GM19452 (cell line): ENCODE measurements at regions not wholly inside any gene's neighbourhood (a gene's known extent, or its start where the extent isn't known, plus 50 kb on each side); places are given as distances from the start of the nearest gene placed in this dataset.
"Not testable (repeated sequence)": the region's sequence is repeated elsewhere in the genome, so short reads cannot be mapped to it uniquely, and the experiment has no call there.

ENCODE experiments used
- ATAC-seq: cut with Tn5 transposase; IDR thresholded peaks from one replicate; pipeline ENCODE4 v1.9.1; 2021; ENCODE audit not compliant: unreplicated experiment

- not testable (repeated sequence) for ATAC-seq
Measured at GRCh38 chr6:144572541-144572940, 287.4 kb downstream of the UTRN start.

GRCh38 chr6:144574796-144575195 is 289.7 kb downstream of the UTRN start:
- ATAC-seq = no peak

GRCh38 chr6:144575327-144575726 is 290.2 kb downstream of the UTRN start:
- ATAC-seq = no peak

GRCh38 chr6:144576871-144577270 is 291.7 kb downstream of the UTRN start:
- no peak for ATAC-seq

GRCh38 chr6:144578385-144579350 is 293.5 kb downstream of the UTRN start:
- no peak for ATAC-seq

GRCh38 chr6:144580039-144580438 is 294.9 kb downstream of the UTRN start:
- no peak for ATAC-seq

GRCh38 chr6:144580771-144581170 is 295.6 kb downstream of the UTRN start:
- ATAC-seq = no peak

GRCh38 chr6:144581812-144582537 is 296.8 kb downstream of the UTRN start:
- ATAC-seq = no peak

- peak; percentile 92 for ATAC-seq
Measured at GRCh38 chr6:144582939-144583613, 297.9 kb downstream of the UTRN start.

GRCh38 chr6:144583614-144583954 is 298.4 kb downstream of the UTRN start:
- ATAC-seq = peak; percentile 6

GRCh38 chr6:144585217-144585814 is 300.2 kb downstream of the UTRN start:
- ATAC-seq = no peak

- no peak for ATAC-seq
Measured at GRCh38 chr6:144586986-144587385, 301.9 kb downstream of the UTRN start.

- ATAC-seq = peak; percentile 73
Measured at GRCh38 chr6:144588697-144589325, 303.7 kb downstream of the UTRN start.

- no peak for ATAC-seq
Measured at GRCh38 chr6:144590532-144590931, 305.4 kb downstream of the UTRN start.

GRCh38 chr6:144593392-144593791 is 308.3 kb downstream of the UTRN start:
- no peak for ATAC-seq

- no peak for ATAC-seq
Measured at GRCh38 chr6:144594585-144594984, 309.4 kb downstream of the UTRN start.

- ATAC-seq = no peak
Measured at GRCh38 chr6:144595266-144595665, 310.1 kb downstream of the UTRN start.

GRCh38 chr6:144597511-144597910 is 312.4 kb downstream of the UTRN start:
- ATAC-seq = no peak

- ATAC-seq = no peak
Measured at GRCh38 chr6:144599615-144600014, 314.5 kb downstream of the UTRN start.

- no peak for ATAC-seq
Measured at GRCh38 chr6:144601221-144601620, 316.1 kb downstream of the UTRN start.
